Mesendoderm (in vitro differentiated cells): ENCODE measurements at regions not wholly inside any gene's neighbourhood (a gene's known extent, or its start where the extent isn't known, plus 50 kb on each side); places are given as distances from the start of the nearest gene placed in this dataset.

Source experiments
- DNase-seq: peaks from one replicate; pipeline ENCODE4 v3.0.0; 2013
- H2AK5ac ChIP-seq: 2 replicates; pipeline ENCODE4 v1.6.1; 2013; ENCODE audit warnings: low read length, inconsistent platforms
- H2BK120ac ChIP-seq: 2 replicates; pipeline ENCODE4 v1.6.1; 2013; ENCODE audit warnings: low read depth, mild to moderate bottlenecking, low read length, moderate library complexity, mixed read lengths
- H2BK15ac ChIP-seq: replicated peaks from 2 replicates; pipeline ENCODE4 v1.6.1; 2013; ENCODE audit warnings: low read depth, mild to moderate bottlenecking, moderate library complexity
- H2BK5ac ChIP-seq: 2 replicates; pipeline ENCODE4 v1.6.1; 2013; ENCODE audit warnings: low read length, inconsistent platforms
- H3K18ac ChIP-seq: 2 replicates; pipeline ENCODE4 v1.6.1; 2013; ENCODE audit warnings: mild to moderate bottlenecking, low read length, mixed read lengths
- H3K23ac ChIP-seq: one replicate; pipeline ENCODE4 v1.6.1; 2013; ENCODE audit warnings: low read length
- H3K27ac ChIP-seq: 2 replicates; pipeline ENCODE4 v1.5.1; 2013; ENCODE audit warnings: low read depth, mild to moderate bottlenecking, inconsistent platforms, low read length, moderate library complexity
- H3K27me3 ChIP-seq: 2 replicates; pipeline ENCODE4 v1.6.1; 2013; ENCODE audit warnings: low read length, control low read depth, mild to moderate bottlenecking, inconsistent platforms; ENCODE audit not compliant: insufficient read depth, poor library complexity
- H3K36me3 ChIP-seq: 2 replicates; pipeline ENCODE4 v1.6.1; 2013; ENCODE audit warnings: low read length, inconsistent platforms; ENCODE audit not compliant: control insufficient read depth, insufficient read depth
- H3K4ac ChIP-seq: one replicate; pipeline ENCODE4 v1.6.1; 2013; ENCODE audit warnings: low read depth, mild to moderate bottlenecking, low read length, moderate library complexity
- H3K4me1 ChIP-seq: 2 replicates; pipeline ENCODE4 v1.6.1; 2013; ENCODE audit warnings: low read depth, low read length, inconsistent platforms; ENCODE audit not compliant: control insufficient read depth
- H3K4me2 ChIP-seq: 2 replicates; pipeline ENCODE4 v1.6.1; 2013; ENCODE audit warnings: low read length
- H3K4me3 ChIP-seq: 2 replicates; pipeline ENCODE4 v1.5.1; 2013; ENCODE audit warnings: mild to moderate bottlenecking, low read length
- H3K56ac ChIP-seq: one replicate; pipeline ENCODE4 v1.6.1; 2013; ENCODE audit warnings: low read length
- H3K79me1 ChIP-seq: 2 replicates; pipeline ENCODE4 v1.6.1; 2013; ENCODE audit warnings: low read length, inconsistent platforms
- H3K79me2 ChIP-seq: 2 replicates; pipeline ENCODE4 v1.6.1; 2013; ENCODE audit warnings: mild to moderate bottlenecking, low read length; ENCODE audit not compliant: control insufficient read depth, insufficient read depth
- H3K9ac ChIP-seq: 2 replicates; pipeline ENCODE4 v1.6.1; 2013; ENCODE audit warnings: low read length, inconsistent platforms
- H4K5ac ChIP-seq: one replicate; pipeline ENCODE4 v1.6.1; 2013; ENCODE audit warnings: low read length
- H4K8ac ChIP-seq: one replicate; pipeline ENCODE4 v1.6.1; 2013; ENCODE audit warnings: low read depth, mild to moderate bottlenecking, control low read depth, low read length, moderate library complexity
- WGBS: extraction: QIAGEN DNeasy Blood & Tissue Kit; methylation state at CpG from one replicate; pipeline ENCODE4 v1.1.7; 2013; ENCODE audit warnings: low lambda C conversion rate, missing lambda C conversion rate; ENCODE audit not compliant: insufficient coverage; ENCODE audit errors: extremely low coverage; 5-methylcytosine and 5-hydroxymethylcytosine counted together

GRCh38 chr1:186550832-186551231 lies 89.9 kb upstream of the PDC start:
- Histone ChIP-seq H2BK120ac (no peak overlapping the region), H3K79me2 (no peaks in the 10 kb centered on the region), H3K9ac (no peak overlapping the region), H2AK5ac (no peak overlapping the region), H3K56ac (no peak overlapping the region), H3K36me3 (no peaks in the 10 kb centered on the region), H4K5ac (no peak overlapping the region), H3K23ac (no peak overlapping the region), H2BK5ac (no peak overlapping the region), H2BK15ac (no peak overlapping the region), H3K4me1 (no peaks in the 10 kb centered on the region), H3K18ac (no peak overlapping the region), H4K8ac (no peak overlapping the region), H3K4ac (no peak overlapping the region), H3K79me1 (no peaks in the 10 kb centered on the region), H3K27ac (no peak overlapping the region), H3K27me3 (no peaks in the 10 kb centered on the region), H3K4me2 (no peak overlapping the region), H3K4me3 (no peak overlapping the region)
- DNase-seq = no peak
- WGBS = no CpG with 5 or more reads among the region's 10 CpGs

- no peak overlapping the region for H2BK120ac ChIP-seq
- no peaks in the 10 kb centered on the region for H3K36me3 ChIP-seq
- no peak overlapping the region for H3K4me3 ChIP-seq
- no peaks in the 10 kb centered on the region for H3K79me1 ChIP-seq
- H3K56ac ChIP-seq = no peak overlapping the region
- no peak overlapping the region for H3K18ac ChIP-seq
- H4K5ac ChIP-seq = no peak overlapping the region
- peak; percentile 4 for DNase-seq
- H3K4ac ChIP-seq = no peak overlapping the region
- no peak overlapping the region for H2BK5ac ChIP-seq
- no peak overlapping the region for H3K27ac ChIP-seq
- H3K4me1 ChIP-seq = no peaks in the 10 kb centered on the region
- no peaks in the 10 kb centered on the region for H3K27me3 ChIP-seq
- H2BK15ac ChIP-seq = no peak overlapping the region
- no peak overlapping the region for H3K23ac ChIP-seq
- no peak overlapping the region for H3K4me2 ChIP-seq
- no peaks in the 10 kb centered on the region for H3K79me2 ChIP-seq
- WGBS = no CpG with 5 or more reads among the region's 8 CpGs
- H3K9ac ChIP-seq = no peak overlapping the region
- H2AK5ac ChIP-seq = no peak overlapping the region
- H4K8ac ChIP-seq = no peak overlapping the region
These were observed 80.1 kb upstream of the PDC start for GRCh38 chr1:186541003-186541402.

- no CpG with 5 or more reads among the region's 3 CpGs for WGBS
- H3K27me3 ChIP-seq = no peaks in the 10 kb centered on the region
- no peak overlapping the region for H3K27ac ChIP-seq
- no peak overlapping the region for H2BK120ac ChIP-seq
- no peak overlapping the region for H3K9ac ChIP-seq
- H3K4me2 ChIP-seq = no peak overlapping the region
- H2BK5ac ChIP-seq = no peak overlapping the region
- H4K5ac ChIP-seq = no peak overlapping the region
- H3K18ac ChIP-seq = no peak overlapping the region
- H3K79me1 ChIP-seq = no peaks in the 10 kb centered on the region
- DNase-seq = no peak
- H2BK15ac ChIP-seq = no peak overlapping the region
- H3K4me3 ChIP-seq = no peak overlapping the region
- no peaks in the 10 kb centered on the region for H3K36me3 ChIP-seq
- H3K56ac ChIP-seq = no peak overlapping the region
- no peak overlapping the region for H3K23ac ChIP-seq
- no peak overlapping the region for H2AK5ac ChIP-seq
- H3K4me1 ChIP-seq = no peaks in the 10 kb centered on the region
- no peaks in the 10 kb centered on the region for H3K79me2 ChIP-seq
- H3K4ac ChIP-seq = no peak overlapping the region
- no peak overlapping the region for H4K8ac ChIP-seq
These were observed 79.6 kb upstream of the PDC start for GRCh38 chr1:186540521-186540920.

- no peaks in the 10 kb centered on the region for H3K79me2 ChIP-seq
- H3K79me1 ChIP-seq = no peaks in the 10 kb centered on the region
- no peak overlapping the region for H3K4me3 ChIP-seq
- H2BK120ac ChIP-seq = no peak overlapping the region
- H3K9ac ChIP-seq = no peak overlapping the region
- no peaks in the 10 kb centered on the region for H3K4me1 ChIP-seq
- no peak overlapping the region for H3K4me2 ChIP-seq
- H3K36me3 ChIP-seq = no peaks in the 10 kb centered on the region
- no peak overlapping the region for H4K8ac ChIP-seq
- H3K56ac ChIP-seq = no peak overlapping the region
- no peak overlapping the region for H2AK5ac ChIP-seq
- H2BK15ac ChIP-seq = no peak overlapping the region
- no peaks in the 10 kb centered on the region for H3K27me3 ChIP-seq
- no peak overlapping the region for H4K5ac ChIP-seq
- WGBS = no CpG with 5 or more reads among the region's 3 CpGs
- H2BK5ac ChIP-seq = no peak overlapping the region
- no peak overlapping the region for H3K4ac ChIP-seq
- no peak overlapping the region for H3K18ac ChIP-seq
- H3K23ac ChIP-seq = no peak overlapping the region
- no peak overlapping the region for H3K27ac ChIP-seq
- no peak for DNase-seq
These were observed 75.5 kb upstream of the PDC start for GRCh38 chr1:186536273-186536890.

- Histone ChIP-seq H3K4me3 (no peak overlapping the region), H2BK120ac (no peak overlapping the region), H3K79me1 (no peaks in the 10 kb centered on the region), H3K18ac (no peak overlapping the region), H2BK15ac (no peak overlapping the region), H3K4me2 (no peak overlapping the region), H3K27ac (no peak overlapping the region), H3K56ac (no peak overlapping the region), H3K36me3 (no peaks in the 10 kb centered on the region), H2BK5ac (no peak overlapping the region), H4K5ac (no peak overlapping the region), H3K9ac (no peak overlapping the region), H4K8ac (no peak overlapping the region), H3K27me3 (no peaks in the 10 kb centered on the region), H2AK5ac (no peak overlapping the region), H3K4me1 (no peaks in the 10 kb centered on the region), H3K23ac (no peak overlapping the region), H3K79me2 (no peaks in the 10 kb centered on the region), H3K4ac (no peak overlapping the region)
- WGBS = no CpG with 5 or more reads among the region's 5 CpGs
- DNase-seq = no peak
These were observed 74.6 kb upstream of the PDC start for GRCh38 chr1:186535388-186536133.

- H3K79me2 ChIP-seq = no peaks in the 10 kb centered on the region
- no peak overlapping the region for H3K4ac ChIP-seq
- no peak overlapping the region for H3K23ac ChIP-seq
- no peaks in the 10 kb centered on the region for H3K4me1 ChIP-seq
- H3K4me2 ChIP-seq = no peak overlapping the region
- no peak overlapping the region for H2BK15ac ChIP-seq
- H3K56ac ChIP-seq = no peak overlapping the region
- no CpG with 5 or more reads among the region's 4 CpGs for WGBS
- H3K27me3 ChIP-seq = no peaks in the 10 kb centered on the region
- H3K36me3 ChIP-seq = no peaks in the 10 kb centered on the region
- H4K5ac ChIP-seq = no peak overlapping the region
- no peak overlapping the region for H3K9ac ChIP-seq
- no peak overlapping the region for H2BK120ac ChIP-seq
- H3K27ac ChIP-seq = no peak overlapping the region
- no peak for DNase-seq
- no peak overlapping the region for H3K4me3 ChIP-seq
- H2BK5ac ChIP-seq = no peak overlapping the region
- H4K8ac ChIP-seq = no peak overlapping the region
- H2AK5ac ChIP-seq = no peak overlapping the region
- H3K79me1 ChIP-seq = no peaks in the 10 kb centered on the region
- no peak overlapping the region for H3K18ac ChIP-seq
These were observed 73.5 kb upstream of the PDC start for GRCh38 chr1:186534401-186534800.
